HEK293T (cell line): ENCODE measurements at regions not wholly inside any gene's neighbourhood (a gene's known extent, or its start where the extent isn't known, plus 50 kb on each side); places are given as distances from the start of the nearest gene placed in this dataset.

Experiments used
- BHLHE40 ChIP-seq: fragments of 450-650 bp; IDR thresholded peaks from 2 replicates; pipeline ENCODE4 v1.6.1; 2016; ENCODE audit warnings: mild to moderate bottlenecking, moderate library complexity, borderline replicate concordance
- FOXK2 ChIP-seq: fragments of 450-650 bp; IDR thresholded peaks from 2 replicates; pipeline ENCODE4 v1.6.1; 2016; ENCODE audit warnings: mild to moderate bottlenecking
- NFRKB ChIP-seq: fragments of 450-650 bp; IDR thresholded peaks from 2 replicates; pipeline ENCODE4 v1.6.1; 2016; ENCODE audit warnings: mild to moderate bottlenecking, moderate library complexity
- SP1 ChIP-seq: fragments of 450-650 bp; IDR thresholded peaks from 2 replicates; pipeline ENCODE4 v1.6.1; 2017
- SUZ12 ChIP-seq: fragments of 450-650 bp; IDR thresholded peaks from 2 replicates; pipeline ENCODE4 v1.6.1; 2016; ENCODE audit warnings: mild to moderate bottlenecking
- ZNF384 ChIP-seq: fragments of 450-650 bp; IDR thresholded peaks from 2 replicates; pipeline ENCODE4 v1.6.1; 2016

GRCh38 chr6:8852332-8852731 lies 417.0 kb upstream of the SLC35B3 start:
- TF ChIP-seq ZNF384: no peak
- TF ChIP-seq SP1: no peak
- no peak for TF ChIP-seq SUZ12
- TF ChIP-seq BHLHE40: no peak
- no peak for TF ChIP-seq NFRKB
- TF ChIP-seq FOXK2: no peak
